MCF 10A (cell line): ENCODE measurements at regions not wholly inside any gene's neighbourhood (a gene's known extent, or its start where the extent isn't known, plus 50 kb on each side); places are given as distances from the start of the nearest gene placed in this dataset.

ENCODE experiments used
- BruUV-seq: library from RNA; stranded (reverse); fragments of 400-500 nt; replicated peaks from 2 replicates; lab custom pipeline; 2021; lab: Mats Ljungman, UMichigan
- CTCF ChIA-PET: fragments of 300-600 bp; sonication (Branson Sonifier 250); formaldehyde crosslinking; extraction: SDS; loops from one replicate; lab custom pipeline; 2021; ENCODE audit warnings: antibody characterized with exemption, inconsistent platforms; lab: Yijun Ruan, JAX
- POLR2A ChIA-PET: fragments of 300-600, 350-650 bp; sonication (Branson Sonifier 250); formaldehyde crosslinking; extraction: SDS; loops from one replicate; lab custom pipeline; 2020; ENCODE audit warnings: antibody characterized with exemption, inconsistent platforms; lab: Yijun Ruan, JAX
- DNase-seq: peaks from one replicate; pipeline ENCODE4 v3.0.0-alpha.2; 2018; ENCODE audit not compliant: unreplicated experiment
- H3K27ac Mint-ChIP-seq: one replicate; pipeline ENCODE4 v1.8.0; 2022; ENCODE audit warnings: mild to moderate bottlenecking, low read depth, mixed read lengths; ENCODE audit not compliant: unreplicated experiment
- H3K27me3 Mint-ChIP-seq: one replicate; pipeline ENCODE4 v1.8.0; 2022; ENCODE audit warnings: mixed read lengths; ENCODE audit not compliant: insufficient read depth, unreplicated experiment
- H3K36me3 Mint-ChIP-seq: one replicate; pipeline ENCODE4 v1.8.0; 2022; ENCODE audit warnings: mild to moderate bottlenecking, moderate library complexity, mixed read lengths; ENCODE audit not compliant: insufficient read depth, unreplicated experiment
- H3K4me1 Mint-ChIP-seq: one replicate; pipeline ENCODE4 v1.8.0; 2022; ENCODE audit warnings: mixed read lengths; ENCODE audit not compliant: insufficient read depth, unreplicated experiment
- H3K4me3 Mint-ChIP-seq: one replicate; pipeline ENCODE4 v1.8.0; 2022; ENCODE audit warnings: mild to moderate bottlenecking, moderate library complexity, mixed read lengths; ENCODE audit not compliant: unreplicated experiment
- H3K9me3 Mint-ChIP-seq: one replicate; pipeline ENCODE4 v1.8.0; 2022; ENCODE audit warnings: mixed read lengths; ENCODE audit not compliant: unreplicated experiment
- intact Hi-C: fragments of 100-400 bp; cut with micrococcal nuclease; formaldehyde crosslinking; loops from 2 replicates; pipeline ENCODE4 v1.14.1; 2022
- TF ChIP-seq, protein P1 (sequence below): fragments of 200-600 bp; IDR thresholded peaks from one replicate; pipeline ENCODE4 v1.8.0; 2022; ENCODE audit warnings: antibody characterized with exemption, mild to moderate bottlenecking; ENCODE audit not compliant: unreplicated experiment

GRCh38 chr2:157995117-157995516 lies 106.6 kb upstream of the UPP2 start:
- Mint-ChIP-seq H3K27ac (no peak overlapping the region), H3K9me3 (no peaks in the 10 kb centered on the region), H3K27me3 (no peaks in the 10 kb centered on the region), H3K4me3 (no peak overlapping the region), H3K4me1 (peaks cover 13% of the 10 kb centered on the region), H3K36me3 (no peaks in the 10 kb centered on the region)
- CTCF ChIA-PET: interaction anchor here (0.6 to 1.6 kb wide), 7 partner anchors 13 to 1660 kb away, joined by 3 to 5 read pairs (median 3); partner anchors contain the start of gene ACVR1
- TF ChIP-seq, protein P1, sequence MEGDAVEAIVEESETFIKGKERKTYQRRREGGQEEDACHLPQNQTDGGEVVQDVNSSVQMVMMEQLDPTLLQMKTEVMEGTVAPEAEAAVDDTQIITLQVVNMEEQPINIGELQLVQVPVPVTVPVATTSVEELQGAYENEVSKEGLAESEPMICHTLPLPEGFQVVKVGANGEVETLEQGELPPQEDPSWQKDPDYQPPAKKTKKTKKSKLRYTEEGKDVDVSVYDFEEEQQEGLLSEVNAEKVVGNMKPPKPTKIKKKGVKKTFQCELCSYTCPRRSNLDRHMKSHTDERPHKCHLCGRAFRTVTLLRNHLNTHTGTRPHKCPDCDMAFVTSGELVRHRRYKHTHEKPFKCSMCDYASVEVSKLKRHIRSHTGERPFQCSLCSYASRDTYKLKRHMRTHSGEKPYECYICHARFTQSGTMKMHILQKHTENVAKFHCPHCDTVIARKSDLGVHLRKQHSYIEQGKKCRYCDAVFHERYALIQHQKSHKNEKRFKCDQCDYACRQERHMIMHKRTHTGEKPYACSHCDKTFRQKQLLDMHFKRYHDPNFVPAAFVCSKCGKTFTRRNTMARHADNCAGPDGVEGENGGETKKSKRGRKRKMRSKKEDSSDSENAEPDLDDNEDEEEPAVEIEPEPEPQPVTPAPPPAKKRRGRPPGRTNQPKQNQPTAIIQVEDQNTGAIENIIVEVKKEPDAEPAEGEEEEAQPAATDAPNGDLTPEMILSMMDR: no peak
- BruUV-seq: no TSS peak
- DNase-seq: no peak
- intact Hi-C loops: no loop called here
- POLR2A ChIA-PET: interaction anchor here (1.1 to 2.0 kb wide), 3 partner anchors 119 to 210 kb away, joined by 3 to 8 read pairs (median 3); partner anchors contain the start of gene ACVR1

DNA sequence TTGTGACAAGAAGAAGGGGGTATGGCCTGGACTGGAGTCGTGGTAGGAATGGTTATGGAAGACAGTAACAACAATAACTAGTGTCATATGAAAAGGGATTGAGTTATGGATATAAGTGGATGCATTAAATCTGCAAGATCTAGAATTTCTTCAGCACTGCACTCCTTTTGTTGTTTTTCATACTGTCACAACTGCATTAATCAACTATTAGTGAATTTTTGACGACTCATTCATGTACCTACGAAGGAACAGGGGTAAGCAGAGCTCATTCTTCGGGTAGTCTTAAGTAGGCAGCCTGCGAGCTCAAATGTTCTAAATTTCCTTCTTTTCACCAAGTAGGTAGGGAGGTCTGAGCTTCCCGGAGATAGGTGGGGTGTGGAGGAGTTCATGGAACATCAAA lies 109.7 kb upstream of the UPP2 start:
- Mint-ChIP-seq H3K27ac (no peak overlapping the region), H3K4me1 (peaks cover 13% of the 10 kb centered on the region), H3K9me3 (no peaks in the 10 kb centered on the region), H3K36me3 (no peaks in the 10 kb centered on the region), H3K27me3 (no peaks in the 10 kb centered on the region), H3K4me3 (no peak overlapping the region)
- DNase-seq: no peak
- ChIA-PET CTCF (interaction anchor here (0.5 to 1.9 kb wide), 6 partner anchors 15 to 784 kb away, joined by 3 to 6 read pairs (median 4); no protein-coding TSS in a partner anchor), POLR2A (interaction anchor here (0.6 kb wide), 2 partner anchors 299 to 467 kb away, joined by 4 read pairs; no protein-coding TSS in a partner anchor)
- no TSS peak for BruUV-seq
- intact Hi-C loops: no loop called here
- TF ChIP-seq, protein P1: no peak

DNA sequence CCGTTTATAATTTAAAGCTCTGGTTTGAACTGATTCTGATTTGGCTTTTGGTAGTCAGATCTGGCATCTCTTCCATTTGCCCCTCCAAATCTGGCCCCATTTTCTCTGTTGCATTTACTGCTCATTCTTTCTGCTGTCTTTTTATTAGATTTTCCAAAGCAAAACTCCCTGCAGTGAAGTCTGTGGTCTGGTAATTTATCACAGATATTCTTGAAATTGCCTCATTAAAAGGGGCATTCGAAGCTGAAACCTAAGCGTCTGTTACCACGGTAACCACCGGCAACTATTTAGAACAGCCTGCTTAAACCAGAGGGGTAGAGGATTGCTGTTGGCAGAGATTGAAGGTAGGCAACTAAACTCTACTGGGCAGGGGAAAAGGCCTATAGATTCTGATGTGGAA lies 111.5 kb upstream of the UPP2 start:
- H3K27ac Mint-ChIP-seq: no peak overlapping the region
- no peaks in the 10 kb centered on the region for H3K36me3 Mint-ChIP-seq
- peaks cover 10% of the 10 kb centered on the region for H3K4me1 Mint-ChIP-seq
- no peak for DNase-seq
- BruUV-seq: no TSS peak
- intact Hi-C loops: no loop called here
- CTCF ChIA-PET: no interaction called here
- TF ChIP-seq, protein P1: no peak
- H3K4me3 Mint-ChIP-seq: no peak overlapping the region
- POLR2A ChIA-PET: no interaction called here
- H3K9me3 Mint-ChIP-seq: no peaks in the 10 kb centered on the region
- H3K27me3 Mint-ChIP-seq: no peaks in the 10 kb centered on the region

- intact Hi-C loops: no loop called here
- CTCF ChIA-PET: no interaction called here
- TF ChIP-seq, protein P1: no peak
- no peaks in the 10 kb centered on the region for H3K9me3 Mint-ChIP-seq
- no TSS peak for BruUV-seq
- H3K4me1 Mint-ChIP-seq: peaks cover 6% of the 10 kb centered on the region
- H3K4me3 Mint-ChIP-seq: no peak overlapping the region
- DNase-seq: no peak
- no peaks in the 10 kb centered on the region for H3K36me3 Mint-ChIP-seq
- no peaks in the 10 kb centered on the region for H3K27me3 Mint-ChIP-seq
- no peak overlapping the region for H3K27ac Mint-ChIP-seq
- POLR2A ChIA-PET: no interaction called here
These were observed 112.4 kb upstream of the UPP2 start for GRCh38 chr2:157989227-157989626.
